ENCODE measurements at regions not wholly inside any gene's neighbourhood (a gene's known extent, or its start where the extent isn't known, plus 50 kb on each side); places are given as distances from the start of the nearest gene placed in this dataset.

DNA sequence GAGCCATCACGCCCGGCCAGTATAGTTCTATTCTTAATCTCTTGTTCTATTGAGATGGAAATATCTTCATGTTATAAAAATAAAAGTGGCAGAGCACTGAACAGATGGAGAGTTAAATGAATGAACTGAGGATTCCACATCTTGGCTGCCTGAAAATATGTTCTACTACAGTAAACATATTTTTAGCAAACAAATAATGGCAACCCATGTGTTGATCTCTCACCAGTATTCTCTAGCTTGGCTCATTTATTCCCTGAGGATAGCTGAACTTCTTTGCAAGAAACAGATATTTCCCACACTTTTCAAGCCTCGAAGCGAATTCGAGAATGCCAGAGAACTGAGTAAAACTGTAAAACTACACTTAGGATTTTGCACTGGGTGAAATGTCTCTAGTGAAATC lies 58.9 kb downstream of the DIRAS3 start:
- DNase-seq: no peak

- DNase-seq: peak; percentile 16
These were observed 62.4 kb downstream of the DIRAS3 start for GRCh38 chr1:67988066-67988465.

DNA sequence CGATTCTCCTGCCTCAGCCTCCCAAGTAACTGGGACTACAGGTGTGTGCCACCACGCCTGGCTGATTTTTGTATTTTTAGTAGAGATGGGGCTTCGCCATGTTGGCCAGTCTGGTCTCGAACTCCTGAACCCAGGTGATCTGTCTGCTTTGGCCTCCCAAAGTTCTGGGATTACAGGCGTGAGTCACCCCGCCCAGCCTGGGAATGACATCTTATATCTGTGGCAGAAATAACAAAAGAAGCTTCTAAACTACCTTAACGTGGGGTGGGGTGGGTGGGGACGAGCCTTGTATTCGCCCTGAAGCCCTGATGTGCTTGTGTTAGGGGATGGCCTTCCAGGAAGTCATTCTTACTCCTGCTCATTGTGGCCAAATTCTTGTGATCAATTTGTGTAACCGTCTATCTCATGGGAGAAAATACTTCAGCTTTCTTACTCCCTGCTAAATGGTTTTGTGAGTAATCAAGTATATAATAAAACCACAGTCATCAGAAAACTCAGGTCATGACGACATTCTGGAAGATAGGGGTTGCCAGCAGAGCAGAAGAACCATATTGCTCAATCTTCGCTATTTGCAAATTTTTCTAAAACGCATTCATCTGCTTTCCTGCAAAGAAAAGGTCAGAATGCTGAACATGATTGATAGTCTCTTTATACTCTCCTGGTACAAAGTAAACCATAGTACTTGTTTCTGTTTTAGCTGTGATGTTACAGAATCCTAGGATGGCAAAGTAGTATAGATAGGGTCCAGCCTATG lies 63.2 kb downstream of the DIRAS3 start:
- DNase-seq: peak; percentile 87

DNA sequence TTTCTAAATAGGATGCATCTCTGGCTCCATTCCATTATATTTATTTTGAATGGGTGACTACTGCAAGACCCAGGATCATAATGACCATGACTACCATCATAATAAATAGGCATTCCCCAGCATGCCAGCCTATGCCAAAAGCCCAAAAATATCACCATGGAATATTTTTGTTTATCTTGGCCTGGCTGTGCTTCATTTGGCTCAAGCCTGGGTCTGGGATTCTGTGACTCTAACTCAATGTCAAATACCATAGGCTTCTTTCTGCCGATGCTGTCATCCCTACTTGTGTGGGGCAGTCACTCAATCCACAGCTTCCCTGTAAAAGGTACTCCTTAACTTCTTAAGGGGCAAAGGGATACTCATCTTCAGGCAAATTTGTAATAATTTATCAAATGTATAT lies 66.6 kb downstream of the DIRAS3 start:
- peak; percentile 15 for DNase-seq

DNA sequence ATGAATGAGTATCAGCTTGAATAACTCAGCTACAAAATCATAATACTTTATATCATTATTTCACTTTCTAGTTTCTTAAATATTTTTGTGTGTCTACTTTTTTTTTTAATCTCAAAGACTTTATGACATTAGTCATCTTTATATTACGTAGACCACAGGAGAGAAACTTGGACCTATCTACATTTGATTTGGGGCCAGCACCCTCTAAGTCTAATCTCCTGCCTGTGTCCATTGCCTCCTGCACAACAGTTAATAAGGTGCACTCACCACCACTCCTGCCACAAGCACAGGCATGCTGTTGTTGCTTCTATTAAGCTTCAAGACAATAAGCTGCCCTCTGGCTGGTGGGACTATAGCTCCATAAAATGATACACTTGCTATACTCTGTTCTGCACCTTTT lies 70.4 kb downstream of the DIRAS3 start:
- no peak for DNase-seq

GRCh38 chr1:67979532-67979931 lies 70.9 kb downstream of the DIRAS3 start:
- no peak for DNase-seq

DNA sequence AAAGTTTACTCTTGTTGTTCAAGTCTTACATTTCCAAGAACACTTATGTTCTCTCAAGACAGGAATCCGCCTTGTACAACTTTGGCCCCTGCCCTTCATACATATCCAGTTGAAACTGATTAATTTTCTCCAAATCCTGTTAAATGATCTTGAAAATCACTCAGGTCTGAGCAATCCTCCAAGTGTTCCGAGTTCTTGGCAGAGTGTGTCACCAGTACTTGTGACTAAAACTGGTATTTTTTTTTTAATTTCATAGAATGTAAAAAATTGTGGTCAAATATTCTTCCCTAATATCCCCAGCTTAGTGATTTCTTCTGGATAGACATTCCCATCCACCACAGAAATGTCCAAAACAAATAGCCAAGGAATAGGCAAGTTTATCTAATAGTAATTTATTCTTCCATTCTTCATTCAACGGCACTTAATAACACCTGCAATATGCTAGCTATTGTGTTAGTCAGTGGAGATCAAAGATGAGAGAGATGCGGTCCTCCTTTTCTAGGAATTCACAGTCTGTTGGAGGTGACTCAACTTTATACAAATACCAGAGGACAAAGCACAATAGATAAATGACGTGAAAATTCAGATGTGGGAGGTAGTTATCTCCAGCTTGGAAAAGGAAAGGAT lies 71.4 kb downstream of the DIRAS3 start:
- peak; percentile 82 for DNase-seq

- DNase-seq: no peak
These were observed 72.7 kb downstream of the DIRAS3 start for GRCh38 chr1:67977756-67978155.

GRCh38 chr1:67973051-67973450 lies 77.4 kb downstream of the DIRAS3 start:
- DNase-seq: peak; percentile 55

DNA sequence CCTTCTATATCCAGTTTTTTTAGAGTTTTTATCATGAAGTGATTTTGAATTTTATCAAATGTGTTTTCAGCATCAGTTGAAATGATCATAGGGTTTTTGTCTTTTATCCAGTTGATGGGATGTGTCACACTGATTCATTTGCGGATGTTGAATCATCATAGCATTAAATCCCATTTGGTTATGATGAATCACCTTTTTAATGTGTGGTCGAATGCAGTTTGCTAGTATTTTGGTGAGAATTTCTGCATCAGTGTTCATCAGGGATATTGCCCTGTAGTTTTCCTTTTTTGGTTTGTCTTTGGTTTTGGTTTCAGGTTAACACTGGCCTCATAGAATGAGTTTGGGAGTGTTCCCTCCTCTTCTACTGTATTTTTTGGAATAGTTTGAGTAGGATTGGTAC lies 80.3 kb downstream of the DIRAS3 start:
- DNase-seq: peak; percentile 94

GRCh38 chr1:67969446-67969845 lies 81.0 kb downstream of the DIRAS3 start:
- no peak for DNase-seq

- DNase-seq: no peak
These were observed 83.8 kb downstream of the DIRAS3 start for GRCh38 chr1:67966666-67967009.

DNA sequence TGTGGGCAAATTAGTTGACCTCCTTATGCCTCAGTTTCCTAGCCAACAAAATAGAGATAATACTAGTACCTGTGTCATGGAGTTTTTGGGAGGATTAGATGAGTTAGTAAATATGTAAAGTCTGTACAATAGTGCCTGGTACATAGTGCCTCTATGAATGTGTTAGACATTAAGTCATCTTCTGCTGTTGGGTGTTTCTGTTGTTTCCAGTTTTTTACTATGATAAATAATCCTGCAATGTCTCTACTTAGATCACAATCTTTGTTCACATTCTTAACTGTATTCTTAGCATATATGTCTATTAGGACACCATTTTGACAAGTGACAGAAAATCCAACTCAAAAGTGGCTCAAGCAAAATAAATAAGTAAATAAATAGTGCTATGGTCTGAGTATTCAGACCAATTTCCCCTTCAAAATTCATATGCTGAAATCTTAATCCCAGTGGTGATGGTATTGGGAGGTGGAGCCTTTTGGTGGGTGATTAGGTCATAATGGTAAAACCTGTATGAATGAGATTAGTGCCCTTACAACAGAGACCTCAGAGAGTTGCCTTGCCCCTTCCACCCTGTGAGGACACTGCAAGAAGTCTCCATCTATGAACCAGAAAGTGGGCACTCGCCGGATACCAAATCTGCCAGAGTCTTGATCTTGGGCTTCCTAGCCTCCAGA lies 84.3 kb downstream of the DIRAS3 start:
- no peak for DNase-seq

- no peak for DNase-seq
These were observed 87.2 kb downstream of the DIRAS3 start for GRCh38 chr1:67963263-67963662.

DNA sequence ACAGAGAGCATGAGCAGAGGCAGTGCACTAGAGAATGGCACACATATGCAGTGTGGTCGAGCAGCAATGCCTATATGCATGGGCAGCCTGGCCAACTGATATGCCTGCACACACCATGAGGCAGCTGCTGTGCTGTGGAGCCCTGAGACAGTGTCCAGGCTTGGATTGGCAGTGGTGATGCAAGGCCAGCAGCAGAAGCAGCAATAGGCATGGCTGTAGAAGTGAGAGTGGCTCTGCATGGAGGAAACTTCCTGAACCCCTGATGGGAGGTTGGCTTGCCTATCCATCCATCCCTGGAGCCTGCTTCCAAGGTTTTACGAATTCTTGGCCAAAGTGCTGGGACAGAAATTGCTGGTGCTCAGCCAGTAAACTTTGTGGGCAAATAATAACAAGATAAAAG lies 89.7 kb downstream of the DIRAS3 start:
- DNase-seq: no peak

- no peak for DNase-seq
These were observed 92.0 kb downstream of the DIRAS3 start for GRCh38 chr1:67958472-67958871.

- no peak for DNase-seq
These were observed 93.4 kb downstream of the DIRAS3 start for GRCh38 chr1:67957066-67957465.

DNA sequence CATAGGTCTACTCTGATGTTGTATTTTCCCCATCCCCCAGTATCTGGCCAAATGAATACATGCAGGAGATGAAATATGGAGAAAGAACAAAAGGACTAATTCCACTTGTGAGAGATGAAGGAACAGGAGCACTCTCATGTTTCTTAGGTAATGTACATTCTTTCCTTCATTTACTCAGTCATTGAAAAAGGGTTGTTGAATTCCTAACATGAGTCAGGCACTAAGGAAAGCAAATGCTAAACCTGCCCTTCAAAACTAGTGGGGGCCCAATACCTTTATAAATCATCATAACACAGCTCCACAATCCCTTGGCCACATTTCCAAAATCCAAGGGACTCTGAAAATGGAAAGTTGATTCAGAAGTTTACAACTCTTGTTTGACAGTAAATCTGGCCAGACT lies 94.3 kb downstream of the DIRAS3 start:
- DNase-seq: no peak

DNA sequence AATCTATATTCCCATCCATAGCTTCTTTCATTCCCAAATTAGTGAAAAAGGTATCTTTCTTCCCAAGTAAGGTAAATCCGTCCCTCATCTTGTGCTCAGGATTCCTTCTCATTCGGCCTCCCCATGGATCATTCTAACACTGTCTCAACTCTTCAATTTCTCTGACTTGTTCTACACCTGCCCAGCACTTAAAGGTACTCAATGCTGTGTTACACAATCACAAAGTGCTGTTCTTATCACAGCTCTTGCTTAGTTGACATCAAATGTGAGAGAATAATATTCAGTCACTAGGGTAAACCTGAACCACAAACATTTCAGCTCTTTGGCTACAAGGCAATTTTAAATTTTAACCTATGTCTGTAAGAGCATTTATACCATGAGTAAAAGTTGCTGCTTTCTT lies 94.8 kb downstream of the DIRAS3 start:
- no peak for DNase-seq

- no peak for DNase-seq
These were observed 97.1 kb downstream of the DIRAS3 start for GRCh38 chr1:67953301-67953700.

- DNase-seq: no peak
These were observed 98.4 kb downstream of the DIRAS3 start for GRCh38 chr1:67952071-67952470.

GRCh38 chr1:67951014-67951413 lies 99.4 kb downstream of the DIRAS3 start:
- DNase-seq: no peak

DNA sequence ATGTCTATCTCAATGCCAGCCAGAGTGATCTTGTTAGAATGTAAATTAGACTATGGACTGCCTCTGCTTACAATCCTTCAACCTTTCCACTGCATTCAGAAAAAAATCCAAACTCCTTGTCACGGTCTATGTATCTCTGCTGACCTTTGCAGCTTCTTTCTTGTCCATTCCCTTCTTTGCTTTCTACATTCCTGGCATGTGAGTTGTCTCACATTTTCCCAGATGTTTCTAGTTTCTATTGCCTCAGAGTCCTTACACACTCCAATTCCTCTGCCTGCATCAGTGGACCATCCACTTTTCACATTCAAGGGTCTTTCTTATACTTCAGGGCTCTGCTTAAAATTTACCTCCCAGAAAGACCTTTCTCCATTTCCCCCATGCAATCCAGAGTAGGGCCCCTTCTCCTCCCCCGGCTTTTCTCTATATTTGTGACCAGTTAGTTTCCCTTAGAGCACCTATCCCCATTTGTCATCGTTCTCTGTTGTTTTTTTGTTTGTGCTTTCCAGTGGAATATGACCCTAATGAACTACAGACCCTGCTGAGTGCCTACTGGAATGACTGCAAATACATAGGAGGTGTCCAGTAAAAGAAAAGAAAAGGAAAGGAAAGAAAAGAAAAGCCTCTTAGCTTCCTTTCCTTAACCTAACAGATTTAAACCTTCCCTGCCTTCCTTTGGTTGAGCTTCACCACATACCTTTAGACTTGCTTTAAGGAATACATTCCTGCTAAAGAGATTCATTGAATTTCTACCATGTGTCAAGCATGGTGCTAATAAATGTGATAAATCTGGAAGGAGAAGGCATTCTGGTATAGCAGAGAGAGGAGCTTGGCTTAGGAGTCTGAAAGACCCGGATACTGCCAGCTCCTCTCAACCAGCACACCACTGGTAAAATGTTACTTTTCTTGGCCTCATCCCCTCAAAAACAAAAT lies 102.0 kb downstream of the DIRAS3 start:
- peak; percentile 85 for DNase-seq

Data from fibroblast of skin of scalp (primary cell).